GM21515 (cell line): ENCODE measurements at regions not wholly inside any gene's neighbourhood (a gene's known extent, or its start where the extent isn't known, plus 50 kb on each side); places are given as distances from the start of the nearest gene placed in this dataset.
"Not testable (repeated sequence)": the region's sequence is repeated elsewhere in the genome, so short reads cannot be mapped to it uniquely, and the experiment has no call there.

Source experiments
- ATAC-seq: cut with Tn5 transposase; IDR thresholded peaks from one replicate; pipeline ENCODE4 v1.9.1; 2021; ENCODE audit not compliant: unreplicated experiment

DNA sequence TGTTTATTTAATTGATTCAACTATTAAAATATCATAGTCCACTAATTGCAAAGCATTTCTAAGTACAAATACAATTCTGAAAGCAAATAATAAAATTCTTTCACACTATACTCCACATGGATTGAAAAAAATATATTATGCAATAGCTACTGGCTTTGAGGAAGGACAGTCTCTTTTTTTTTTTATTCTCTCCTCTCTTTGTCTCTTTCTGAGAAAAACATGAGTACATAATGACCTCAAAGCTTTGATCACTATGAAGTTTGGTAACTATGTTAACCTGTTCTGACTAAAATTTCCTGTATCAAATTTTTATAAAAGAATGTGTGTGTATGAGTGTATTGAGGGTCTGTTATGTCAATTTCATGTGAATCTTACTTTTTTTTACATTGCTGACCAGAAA is 96.2 kb downstream of the RGS2 start:
- no peak for ATAC-seq

DNA sequence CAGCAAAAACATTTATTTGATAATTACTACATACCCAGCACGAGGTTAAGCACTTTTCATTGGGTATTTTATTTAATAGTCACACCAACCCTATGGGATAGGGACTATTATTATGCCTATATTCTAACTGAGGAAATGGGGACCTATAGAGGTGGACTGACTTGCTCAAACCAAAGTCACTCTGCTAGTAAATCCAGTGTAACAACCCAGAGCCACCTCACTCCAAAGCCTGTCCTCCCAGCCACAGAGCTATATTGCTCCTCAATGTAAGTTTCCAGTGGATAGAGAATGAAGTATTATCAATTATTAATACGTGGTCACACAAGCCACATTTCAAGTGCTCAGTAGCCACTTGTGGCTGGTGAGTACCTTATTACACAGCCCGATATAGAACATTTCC is 97.5 kb downstream of the RGS2 start:
- ATAC-seq: no peak

DNA sequence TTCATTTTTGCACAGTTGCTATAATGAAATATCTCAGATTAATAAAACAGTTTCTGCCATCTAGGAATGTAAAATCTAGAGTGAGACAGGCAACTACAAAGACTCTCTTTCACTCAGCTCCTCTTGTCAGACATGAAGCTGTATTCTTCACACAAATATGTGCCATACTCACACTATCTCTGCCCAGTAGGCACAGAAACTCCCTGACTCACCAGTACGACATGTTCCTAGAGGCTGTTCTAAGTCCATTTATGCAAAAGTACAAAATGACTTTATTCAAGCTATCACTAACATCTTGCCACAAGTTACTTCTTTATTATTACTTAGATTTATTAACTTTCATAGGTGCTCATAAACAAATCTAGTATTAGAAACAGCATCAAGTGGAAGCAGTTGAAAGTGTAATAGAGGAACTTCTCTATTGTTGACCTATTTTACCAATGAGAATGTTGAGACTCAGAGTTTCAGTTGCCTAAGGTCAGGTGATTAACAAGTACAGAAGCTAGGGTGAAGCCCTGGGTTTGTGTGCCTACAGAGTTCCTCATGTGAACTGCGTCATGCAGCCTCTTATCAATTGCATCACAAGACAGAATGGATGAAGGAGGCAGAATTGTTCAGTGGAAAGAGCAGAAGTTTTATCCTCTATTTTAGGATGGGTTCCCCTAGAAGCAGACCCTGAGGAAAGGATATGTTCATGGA is 98.9 kb downstream of the RGS2 start:
- ATAC-seq: no peak

DNA sequence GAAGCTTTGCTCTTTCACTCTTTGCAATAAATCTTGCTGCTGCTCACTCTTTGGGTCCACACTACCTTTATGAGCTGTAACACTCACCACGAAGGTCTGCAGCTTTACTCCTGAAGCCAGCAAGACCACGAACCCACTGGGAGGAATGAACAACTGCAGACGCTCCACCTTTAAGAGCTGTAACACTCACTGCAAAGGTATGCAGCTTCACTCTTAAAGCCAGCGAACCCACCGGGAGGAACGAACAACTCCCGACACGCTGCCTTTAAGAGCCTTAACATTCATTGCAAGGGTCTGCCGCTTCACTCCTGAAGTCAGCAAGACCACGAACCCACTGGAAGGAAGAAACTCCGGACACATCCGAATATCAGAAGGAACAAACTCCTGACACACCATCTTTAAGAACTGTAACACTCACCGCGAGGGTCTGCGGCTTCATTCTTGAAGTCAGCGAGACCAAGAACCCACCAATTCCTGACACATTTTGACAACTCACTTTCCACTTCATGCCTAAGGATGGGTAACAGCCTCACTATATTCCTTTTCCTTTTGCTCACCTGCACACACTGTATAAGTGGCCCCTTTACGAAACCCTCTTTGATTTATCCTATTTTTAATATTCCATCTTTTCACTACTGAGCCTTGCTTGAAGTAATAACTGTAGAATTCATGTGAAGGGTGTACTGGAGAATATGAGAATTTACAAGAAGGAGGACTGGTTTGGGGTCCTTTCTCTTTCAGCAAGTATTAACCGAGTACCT is 103.2 kb downstream of the RGS2 start:
- not testable (repeated sequence) for ATAC-seq

DNA sequence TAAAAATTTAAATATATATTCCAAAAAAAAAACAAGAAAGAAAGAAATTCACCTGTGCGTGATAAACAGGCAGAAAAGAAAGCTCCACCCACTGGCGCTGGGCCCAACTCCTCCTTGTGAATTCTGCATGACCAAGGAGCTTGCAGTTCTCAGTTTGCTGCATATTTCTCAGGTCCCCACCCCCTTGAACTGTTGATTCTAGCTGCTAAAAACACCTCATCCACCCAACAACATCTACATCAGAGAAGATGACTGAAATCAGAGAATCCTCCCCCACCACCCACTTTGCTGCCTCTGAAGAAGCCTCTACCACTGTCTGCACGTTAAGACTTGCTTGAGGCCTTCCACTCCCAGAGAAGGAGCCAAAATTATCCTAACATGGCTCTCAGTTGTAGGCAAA is 104.8 kb downstream of the RGS2 start:
- no peak for ATAC-seq

DNA sequence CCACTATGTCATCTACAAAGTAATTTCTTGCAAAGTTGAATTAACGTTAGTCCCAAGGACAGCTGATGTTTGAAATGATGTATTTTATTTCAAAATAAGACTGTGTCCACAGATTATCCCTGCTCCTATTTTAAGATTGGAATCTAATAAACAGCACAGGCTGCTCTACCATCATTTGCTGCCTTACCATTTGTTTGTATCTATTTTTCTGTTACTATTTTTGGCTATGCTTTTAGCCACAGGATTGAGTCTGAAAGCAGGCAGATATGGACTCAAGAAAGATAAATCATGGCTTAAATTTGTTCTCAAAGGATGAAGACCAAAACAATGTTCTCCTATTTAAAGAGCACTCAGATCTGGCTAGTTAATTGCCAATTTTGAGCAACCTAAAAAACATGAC is 105.3 kb downstream of the RGS2 start:
- ATAC-seq: no peak

DNA sequence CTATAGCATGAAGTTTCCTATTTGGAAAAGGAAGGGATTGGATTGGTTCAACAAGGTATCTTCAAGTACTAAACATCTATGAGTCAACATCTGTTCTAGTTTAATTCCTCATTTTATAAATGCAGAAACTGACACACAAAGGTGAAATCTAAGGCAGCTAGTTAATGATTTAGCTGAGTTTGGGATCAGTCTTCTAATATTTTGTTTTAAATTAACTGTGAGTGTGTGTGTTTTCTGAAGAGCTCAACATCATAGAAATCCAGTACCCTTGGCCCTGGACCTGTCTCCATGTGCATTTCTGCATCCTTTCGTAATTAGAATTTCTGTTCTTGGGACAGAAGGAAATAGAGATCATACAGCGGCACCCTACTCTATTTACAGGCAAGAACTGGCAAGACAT is 105.9 kb downstream of the RGS2 start:
- ATAC-seq: no peak

DNA sequence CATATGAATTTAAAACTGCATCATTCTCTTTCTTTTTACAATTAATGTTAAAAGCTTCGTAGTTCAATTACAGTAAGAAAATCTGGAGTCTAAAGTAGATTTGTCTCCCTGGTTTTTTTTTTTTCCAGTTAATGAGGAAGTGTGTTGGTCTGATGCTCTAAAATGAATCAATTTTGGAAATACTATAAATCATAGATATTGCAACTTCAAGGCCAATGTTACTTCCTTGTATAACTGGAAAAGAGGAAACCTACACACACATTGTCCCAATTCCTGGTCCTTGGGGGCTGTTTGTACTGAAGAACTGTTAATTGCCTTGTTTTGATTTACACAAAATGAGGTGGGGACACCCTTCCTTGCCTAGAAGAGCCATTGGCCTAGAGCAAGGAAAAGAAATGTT is 107.2 kb downstream of the RGS2 start:
- ATAC-seq: no peak

DNA sequence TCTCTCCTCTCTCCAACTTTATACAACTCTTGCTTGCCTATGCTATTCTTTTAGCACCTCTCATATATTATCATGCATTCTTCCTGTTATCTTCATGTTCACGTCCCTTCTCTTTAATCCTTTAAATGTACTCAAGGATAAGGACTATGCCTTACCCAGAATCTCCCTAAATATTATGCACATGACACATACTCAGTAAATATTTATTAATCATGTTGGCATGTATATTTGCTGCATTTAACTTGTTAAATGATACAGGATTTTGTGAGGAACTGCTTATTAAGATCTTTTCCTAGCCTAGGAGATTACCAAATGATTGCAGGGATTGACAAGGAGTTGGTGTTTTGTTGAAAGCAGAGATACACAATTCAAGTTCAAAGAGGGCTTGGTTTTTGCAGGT is 109.4 kb downstream of the RGS2 start:
- ATAC-seq: no peak

DNA sequence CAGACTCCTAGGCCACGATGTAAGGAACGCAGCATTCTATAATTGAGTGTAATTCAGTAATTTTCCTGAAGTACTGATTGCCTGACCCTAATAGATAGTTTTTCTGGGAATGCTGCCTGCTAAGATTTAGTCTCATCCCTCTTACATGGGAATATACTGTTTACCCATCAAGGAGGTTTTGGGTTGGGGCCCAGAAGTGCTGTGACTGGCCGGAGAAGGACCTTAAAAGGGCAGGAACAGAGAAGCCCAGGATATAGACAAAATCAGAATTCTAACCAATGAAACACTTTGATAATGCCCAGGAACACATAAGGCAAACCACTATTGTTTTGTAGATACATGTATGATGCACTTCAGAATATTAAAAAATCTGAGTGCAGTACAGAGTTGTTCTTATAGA is 111.6 kb downstream of the RGS2 start:
- ATAC-seq: no peak

DNA sequence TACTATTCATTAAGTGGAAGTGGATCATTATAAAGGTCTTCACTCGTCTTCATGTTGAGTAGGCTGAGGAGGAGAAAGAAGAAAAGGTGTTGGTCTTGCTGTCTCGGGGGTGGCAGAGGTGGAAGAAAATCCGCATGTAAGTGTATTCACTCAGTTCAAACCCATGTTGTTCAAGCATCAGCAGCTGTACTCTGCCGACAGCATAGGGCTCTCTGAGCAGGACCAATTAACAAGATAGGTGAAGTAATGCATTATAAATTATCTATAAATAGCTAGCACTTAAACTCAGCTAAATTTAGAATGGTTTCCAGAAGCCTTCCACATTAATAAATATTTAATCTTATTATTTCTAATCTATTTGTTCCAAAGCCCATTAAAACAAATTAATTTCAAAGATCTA is 116.8 kb downstream of the RGS2 start:
- ATAC-seq: no peak

DNA sequence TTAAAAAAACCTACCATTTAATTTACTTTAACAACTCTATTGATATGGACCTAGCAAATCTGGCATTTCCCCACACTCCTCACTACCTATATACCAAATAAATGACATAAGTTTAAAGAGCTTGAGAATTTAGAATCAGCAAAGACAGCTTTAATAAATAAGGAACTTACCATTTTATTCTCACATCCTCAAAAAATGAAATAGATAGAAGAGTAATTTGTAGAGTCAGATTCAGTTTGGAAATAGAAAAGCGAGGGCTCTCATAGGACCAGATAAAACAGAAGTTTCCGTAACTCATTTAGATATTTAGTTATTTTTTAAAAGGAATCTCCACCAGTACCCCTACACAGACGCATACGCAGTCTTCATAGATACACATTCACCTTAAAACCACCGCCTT is 117.9 kb downstream of the RGS2 start:
- no peak for ATAC-seq

DNA sequence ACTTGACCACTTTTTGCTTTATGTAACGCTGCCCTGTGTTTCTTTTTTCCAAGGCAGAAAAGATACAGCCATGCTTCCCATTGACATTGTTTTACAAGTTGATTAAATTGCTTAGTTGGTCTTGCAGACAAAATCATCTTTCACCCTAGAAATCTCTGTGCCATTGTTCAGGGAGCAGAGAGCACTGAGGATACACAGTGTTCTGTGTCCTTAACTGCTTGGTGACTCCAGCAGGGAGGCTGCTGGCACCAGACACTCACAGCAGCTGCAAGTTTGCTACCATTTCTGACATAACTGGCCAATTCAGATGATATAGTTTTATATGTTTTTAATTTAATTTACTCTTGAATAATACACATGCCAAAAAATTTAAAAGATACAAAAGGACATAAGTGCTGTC is 118.7 kb downstream of the RGS2 start:
- ATAC-seq: no peak

DNA sequence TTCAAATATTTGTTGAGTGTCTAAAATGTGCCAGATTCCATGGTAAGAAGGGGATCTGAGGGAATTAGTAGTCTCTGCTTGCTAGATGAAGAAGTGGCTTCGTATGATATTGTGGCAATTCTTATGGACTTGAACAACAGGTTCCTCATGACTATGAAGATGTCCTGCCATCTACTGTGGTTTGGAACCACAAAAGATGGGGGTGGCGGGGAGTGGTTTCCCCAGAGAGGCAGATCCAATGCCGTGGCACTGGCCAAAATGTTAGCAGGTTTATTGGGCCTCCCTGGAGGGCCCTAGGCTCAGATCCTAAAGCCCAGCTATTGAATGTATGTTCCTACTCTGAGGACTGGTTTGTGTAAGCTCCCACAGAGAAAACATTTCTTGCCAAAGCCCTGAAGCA is 120.8 kb downstream of the RGS2 start:
- no peak for ATAC-seq

DNA sequence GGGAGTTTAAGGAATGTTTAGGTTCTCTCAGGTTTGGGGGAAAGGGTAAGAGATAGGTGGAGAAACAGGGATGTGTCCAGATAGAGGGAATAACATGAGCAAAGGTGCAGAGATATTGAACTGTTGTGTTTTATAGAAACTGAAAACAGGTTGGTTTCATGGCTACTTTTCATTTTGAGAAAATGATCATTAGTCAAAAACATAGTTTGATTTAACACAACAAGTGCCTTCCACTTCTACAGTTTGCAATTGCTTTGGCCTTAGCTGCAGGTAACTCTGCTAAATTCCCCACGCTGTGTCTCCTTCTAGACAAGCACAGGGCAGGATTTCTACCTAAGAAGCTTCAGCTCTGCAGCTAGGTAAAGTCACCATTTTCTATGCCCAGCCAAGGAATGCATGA is 124.9 kb downstream of the RGS2 start:
- no peak for ATAC-seq

DNA sequence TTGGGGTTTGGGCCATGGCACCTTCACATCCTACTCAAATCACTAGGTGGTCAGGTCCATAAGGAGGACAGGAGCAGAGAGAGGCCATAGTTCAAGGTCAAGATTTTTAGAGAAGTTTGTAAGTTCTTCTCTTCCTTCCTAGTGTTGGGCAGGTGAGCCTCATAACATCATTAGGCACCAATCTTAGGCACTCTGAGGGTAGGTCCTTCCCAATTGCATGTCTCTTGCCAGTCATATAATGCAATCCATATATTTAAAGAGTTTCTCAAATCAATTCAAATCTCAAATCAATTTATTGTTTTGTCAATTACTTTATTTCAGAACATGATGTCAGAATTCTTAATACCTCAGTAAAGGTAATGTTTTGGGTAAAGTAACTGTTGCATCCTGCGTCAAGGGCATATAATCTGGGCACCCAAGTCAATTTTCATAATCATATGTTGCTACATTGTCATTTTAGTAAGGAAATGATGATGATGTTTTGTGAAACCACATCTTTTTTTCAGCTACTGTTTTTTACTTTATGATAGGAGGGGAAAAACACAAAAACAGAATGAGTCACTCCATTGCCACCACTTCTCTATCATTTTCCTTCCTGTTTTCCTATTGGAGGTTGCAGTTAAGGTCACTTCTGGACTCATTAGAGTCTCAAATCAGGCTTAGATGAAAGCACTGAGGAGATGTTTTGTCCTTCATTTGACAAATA is 122.7 kb downstream of the UCHL5 start:
- no peak for ATAC-seq

DNA sequence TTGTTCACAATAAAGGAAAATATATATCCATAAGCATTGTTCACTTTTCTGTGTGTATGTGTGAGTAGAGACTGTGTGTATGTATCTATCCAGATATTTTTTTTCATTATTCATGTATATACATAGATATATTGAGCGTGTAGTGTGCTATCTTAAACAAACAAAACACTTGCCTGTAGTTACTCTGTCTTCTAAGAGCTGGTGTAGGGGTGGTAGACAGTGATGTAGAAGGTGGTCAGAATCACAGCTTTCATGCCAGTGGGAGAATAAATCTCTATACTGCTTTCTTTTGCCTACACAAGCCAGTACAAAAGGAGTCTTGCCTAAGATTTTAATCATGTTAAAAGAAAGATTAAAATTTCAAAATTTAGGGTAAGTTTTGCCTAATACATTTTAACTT is 122.0 kb downstream of the UCHL5 start:
- ATAC-seq: no peak

DNA sequence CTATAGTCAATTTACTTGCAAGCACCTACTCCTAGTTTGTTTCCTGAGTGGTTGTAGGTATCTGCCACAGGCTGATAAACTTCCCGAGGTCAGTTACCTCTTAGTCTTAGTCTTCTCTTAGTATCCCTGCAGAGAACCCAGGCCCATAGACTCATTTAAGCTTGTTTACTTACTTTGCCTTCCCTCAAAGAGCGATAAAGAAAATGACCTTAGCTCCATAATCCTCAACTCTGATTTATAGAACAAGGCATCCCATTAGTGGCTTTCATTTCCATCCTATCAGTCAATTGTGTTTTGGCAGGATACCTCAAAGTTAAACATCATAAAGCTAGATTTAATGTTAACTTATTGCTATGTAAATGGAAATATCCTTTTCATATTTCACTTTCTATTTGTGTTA is 119.7 kb downstream of the UCHL5 start:
- ATAC-seq: no peak

DNA sequence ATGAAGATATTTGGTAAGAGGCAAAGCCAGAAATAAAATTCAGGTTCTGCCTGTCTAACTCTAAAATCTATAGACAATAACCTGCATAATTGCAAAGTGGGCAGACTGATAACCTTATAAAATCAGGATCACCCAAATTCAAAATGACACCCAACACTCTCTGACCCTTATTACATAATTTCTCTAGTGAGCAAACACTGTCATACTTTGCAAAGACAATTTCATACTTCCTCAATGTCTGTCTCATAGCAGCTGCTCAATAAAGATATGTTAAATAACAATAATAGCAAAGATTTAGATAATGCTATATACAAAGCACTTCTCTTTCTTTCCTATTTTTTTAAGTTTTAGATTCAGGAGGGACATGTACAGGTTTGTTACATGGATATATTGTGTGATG is 118.5 kb downstream of the UCHL5 start:
- ATAC-seq: no peak

DNA sequence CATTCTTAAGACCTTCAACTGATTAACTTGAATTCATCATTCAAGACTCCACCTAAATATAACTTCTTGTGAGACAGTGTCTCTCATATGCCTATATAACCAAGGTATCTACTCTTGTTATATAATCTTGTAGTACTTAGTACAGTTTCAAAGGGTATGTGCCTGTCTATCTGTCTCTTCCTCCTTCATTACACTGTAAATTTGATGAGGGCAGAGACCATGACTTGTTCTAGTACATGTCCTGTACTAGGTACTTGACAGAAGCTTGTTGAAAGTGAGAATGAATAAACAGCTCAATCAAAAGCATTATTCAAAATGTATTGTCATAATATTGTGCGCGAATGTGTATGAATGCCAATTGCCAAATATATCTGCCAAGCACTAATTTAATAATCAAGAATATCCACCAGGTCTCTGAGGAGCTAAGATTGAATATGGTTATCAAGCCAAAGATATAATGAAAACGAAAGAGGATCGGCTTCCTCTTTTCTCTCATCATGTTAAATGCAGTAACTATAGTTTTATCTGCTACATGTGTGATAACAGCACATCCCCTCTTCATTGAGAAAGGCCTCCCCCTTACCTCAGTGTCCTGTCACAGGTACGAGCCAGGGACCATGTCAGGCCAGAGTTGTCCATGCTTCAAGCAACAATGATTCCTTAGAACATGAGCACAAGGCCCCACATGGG is 117.3 kb downstream of the UCHL5 start:
- ATAC-seq: no peak

DNA sequence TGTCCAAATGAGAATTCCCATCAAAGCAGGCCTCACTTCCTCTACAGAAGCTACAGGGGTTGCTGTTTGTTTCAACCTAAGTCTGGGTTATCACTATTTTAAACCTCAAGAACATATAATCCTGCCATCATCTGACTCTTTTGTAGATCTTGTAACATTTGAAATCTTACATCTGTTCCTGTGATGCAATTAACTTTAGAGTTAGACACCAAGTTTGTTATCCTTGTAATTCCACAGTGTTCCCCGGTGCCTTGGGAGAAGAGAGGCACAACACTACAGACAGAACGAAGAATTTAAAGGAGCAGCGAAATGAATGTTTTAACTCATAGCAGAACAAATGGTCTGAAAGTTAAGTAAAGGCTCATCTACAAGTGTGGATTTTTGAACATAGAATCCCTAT is 116.1 kb downstream of the UCHL5 start:
- ATAC-seq: no peak

DNA sequence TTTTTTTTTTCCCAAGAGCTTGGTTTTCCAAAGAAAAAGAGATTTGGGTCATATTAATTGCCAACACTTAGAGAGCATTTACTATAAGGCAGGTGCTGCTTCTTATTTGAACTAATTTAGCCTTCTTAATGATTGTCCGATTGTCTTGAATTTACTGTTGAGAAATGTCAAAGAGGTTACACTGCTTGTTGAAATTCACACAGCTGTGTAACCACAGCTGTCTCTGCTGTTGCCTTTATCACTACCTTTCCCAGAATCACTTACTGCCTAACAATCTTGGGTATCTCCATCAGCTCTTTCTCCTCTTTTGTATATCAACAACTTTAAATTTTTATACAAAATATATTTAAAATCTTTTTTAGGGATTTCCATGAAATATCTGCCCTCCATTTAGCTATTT is 115.6 kb downstream of the UCHL5 start:
- ATAC-seq: no peak
